HepG2 (cell line): ENCODE measurements at regions not wholly inside any gene's neighbourhood (a gene's known extent, or its start where the extent isn't known, plus 50 kb on each side); places are given as distances from the start of the nearest gene placed in this dataset.

ENCODE experiments used
- ARNT2 ChIP-seq: sonication (generic); formaldehyde crosslinking; IDR thresholded peaks from 2 replicates; pipeline ENCODE4 v1.8.0; 2022; ENCODE audit warnings: mild to moderate bottlenecking, low read depth, missing genetic modification reagents, moderate library complexity
- CHCHD3 ChIP-seq: sonication (generic); formaldehyde crosslinking; IDR thresholded peaks from 2 replicates; pipeline ENCODE4 v1.8.0; 2022; ENCODE audit warnings: mild to moderate bottlenecking, missing genetic modification reagents, moderate library complexity
- CTCF ChIP-seq: sonication (generic); formaldehyde crosslinking; IDR thresholded peaks from 2 replicates; pipeline ENCODE4 v1.5.0; 2020; ENCODE audit warnings: mild to moderate bottlenecking, missing genetic modification reagents, moderate library complexity
- IRF2 ChIP-seq: IDR thresholded peaks from 2 replicates; pipeline ENCODE4 v1.6.1; 2018; ENCODE audit warnings: missing genetic modification reagents, missing compliant biosample characterization
- KDM5B ChIP-seq: sonication (generic); formaldehyde crosslinking; IDR thresholded peaks from 2 replicates; pipeline ENCODE4 v1.4.0; 2020; ENCODE audit warnings: missing genetic modification reagents, mild to moderate bottlenecking, borderline replicate concordance
- MXD1 ChIP-seq: sonication (generic); formaldehyde crosslinking; IDR thresholded peaks from 2 replicates; pipeline ENCODE4 v1.4.0; 2020; ENCODE audit warnings: mild to moderate bottlenecking, missing genetic modification reagents
- POLR2AphosphoS5 ChIP-seq: IDR thresholded peaks from 2 replicates; pipeline ENCODE4 v1.6.1; 2012; ENCODE audit warnings: low read depth, low read length
- TEAD3 ChIP-seq: optimal IDR thresholded peaks from 2 replicates; pipeline ENCODE3; 2016; ENCODE audit warnings: borderline replicate concordance
- ZKSCAN8 ChIP-seq: IDR thresholded peaks from 2 replicates; pipeline ENCODE4 v1.6.1; 2016; ENCODE audit warnings: borderline replicate concordance, missing genetic modification reagents, missing compliant biosample characterization
- ZNF263 ChIP-seq: sonication (generic); formaldehyde crosslinking; IDR thresholded peaks from 2 replicates; pipeline ENCODE4 v1.4.0; 2020; ENCODE audit warnings: missing genetic modification reagents
- ZNF891 ChIP-seq: sonication (generic); formaldehyde crosslinking; IDR thresholded peaks from 2 replicates; pipeline ENCODE4 v1.5.0; 2020; ENCODE audit warnings: mild to moderate bottlenecking, missing genetic modification reagents

- TF ChIP-seq MXD1 (no peak), ZNF891 (CRISPR knock-in tag) (no peak), KDM5B (no peak), IRF2 (CRISPR knock-in tag) (no peak), CHCHD3 (CRISPR knock-in tag) (no peak), ARNT2 (CRISPR knock-in tag) (no peak), TEAD3 (no peak), CTCF (no peak), ZNF263 (no peak), ZKSCAN8 (CRISPR knock-in tag) (no peak), POLR2AphosphoS5 (no peak)
These were observed 911.3 kb upstream of the USP15 start for GRCh38 chr12:61348871-61349270.
